T-cell (primary cell): ENCODE measurements at regions not wholly inside any gene's neighbourhood (a gene's known extent, or its start where the extent isn't known, plus 50 kb on each side); places are given as distances from the start of the nearest gene placed in this dataset.

Source experiments
- ATAC-seq, 4 experiments: fragments of 200-7000 bp in 3 of 4; fragments of 150-1000 bp in 1 of 4; cut with Tn5 transposase; replicated peaks in 1 of 4; 1 replicate in 3 of 4; 2 replicates in 1 of 4; pipeline ENCODE4 v1.10.0; 2021; ENCODE audit warnings: moderate library complexity in 3 of 4, mild to moderate bottlenecking in 2 of 4, moderate number of reproducible peaks in 1 of 4
- CTCF ChIA-PET, 2 donors: fragments of 300-600 bp; sonication (Branson Sonifier 250); formaldehyde crosslinking; loops; one replicate each; lab custom pipeline; 2022; ENCODE audit warnings: antibody characterized with exemption in 2 of 2; lab: Charles Lee
- POLR2A ChIA-PET, 2 donors: fragments of 300-600 bp; sonication (Branson Sonifier 250); formaldehyde crosslinking; loops; one replicate each; lab custom pipeline; 2022; ENCODE audit warnings: antibody characterized with exemption in 2 of 2; lab: Charles Lee
- DNase-seq, 35 experiments: peaks; one replicate each; pipeline versions ENCODE4 v3.0.0 to v3.0.0-alpha.2; 2013 to 2023
- H3K27ac ChIP-seq: one replicate; pipeline ENCODE4 v1.5.1; 2013; ENCODE audit warnings: low read length
- H3K27me3 ChIP-seq, 2 experiments: replicated peaks in 1 of 2; 1 replicate in 1 of 2; 2 replicates in 1 of 2; pipeline versions ENCODE4 v1.6.1 to v1.7.0; 2013; ENCODE audit warnings: low read length in 1 of 2, mixed read lengths in 1 of 2; ENCODE audit not compliant: control insufficient read depth in 2 of 2, insufficient read depth in 2 of 2; ENCODE audit errors: extremely low read depth in 1 of 2
- H3K36me3 ChIP-seq, 2 donors: 1 replicate in 1 of 2; 2 replicates in 1 of 2; pipeline versions ENCODE4 v1.6.1 to v1.7.0; 2013; ENCODE audit warnings: low read length in 1 of 2; ENCODE audit not compliant: control insufficient read depth in 2 of 2, insufficient read depth in 1 of 2; ENCODE audit errors: extremely low read depth in 1 of 2
- H3K4me1 ChIP-seq, 2 experiments: 1 replicate in 1 of 2; 2 replicates in 1 of 2; pipeline versions ENCODE4 v1.6.1 to v1.7.0; 2013; ENCODE audit warnings: low read length in 2 of 2, mixed read lengths in 1 of 2; ENCODE audit not compliant: insufficient read depth in 2 of 2, control insufficient read depth in 1 of 2; ENCODE audit errors: extremely low read depth in 1 of 2
- H3K4me3 ChIP-seq, 2 donors: 1 replicate in 1 of 2; 2 replicates in 1 of 2; pipeline versions ENCODE4 v1.5.1 to v1.7.0; 2013; ENCODE audit warnings: mild to moderate bottlenecking in 2 of 2, low read length in 1 of 2, moderate library complexity in 1 of 2; ENCODE audit not compliant: control insufficient read depth in 1 of 2; ENCODE audit errors: extremely low read depth in 1 of 2
- H3K9me3 ChIP-seq: 2 replicates; pipeline ENCODE4 v1.7.0; 2013
- H3K27ac Mint-ChIP-seq, 2 donors: one replicate each; pipeline ENCODE4 v1.8.0; 2020 to 2021; ENCODE audit warnings: mild to moderate bottlenecking in 2 of 2, mixed read lengths in 2 of 2
- H3K27me3 Mint-ChIP-seq, 2 donors: one replicate each; pipeline ENCODE4 v1.8.0; 2021 to 2022; ENCODE audit warnings: mixed read lengths in 2 of 2
- H3K36me3 Mint-ChIP-seq: one replicate; pipeline ENCODE4 v1.8.0; 2021; ENCODE audit warnings: mixed read lengths
- H3K4me1 Mint-ChIP-seq, 3 donors: one replicate each; pipeline ENCODE4 v1.8.0; 2020 to 2022; ENCODE audit warnings: mixed read lengths in 3 of 3, mild to moderate bottlenecking in 1 of 3
- H3K4me3 Mint-ChIP-seq, 3 donors: one replicate each; pipeline ENCODE4 v1.8.0; 2020 to 2022; ENCODE audit warnings: mild to moderate bottlenecking in 3 of 3, mixed read lengths in 3 of 3, moderate library complexity in 3 of 3
- H3K9me3 Mint-ChIP-seq, 3 donors: one replicate each; pipeline ENCODE4 v1.8.0; 2020 to 2022; ENCODE audit warnings: mixed read lengths in 3 of 3
- WGBS: methylation state at CpG from one replicate; pipeline ENCODE4 v1.1.5; 2013; ENCODE audit warnings: missing lambda C conversion rate; ENCODE audit not compliant: insufficient coverage; 5-methylcytosine and 5-hydroxymethylcytosine counted together

DNA sequence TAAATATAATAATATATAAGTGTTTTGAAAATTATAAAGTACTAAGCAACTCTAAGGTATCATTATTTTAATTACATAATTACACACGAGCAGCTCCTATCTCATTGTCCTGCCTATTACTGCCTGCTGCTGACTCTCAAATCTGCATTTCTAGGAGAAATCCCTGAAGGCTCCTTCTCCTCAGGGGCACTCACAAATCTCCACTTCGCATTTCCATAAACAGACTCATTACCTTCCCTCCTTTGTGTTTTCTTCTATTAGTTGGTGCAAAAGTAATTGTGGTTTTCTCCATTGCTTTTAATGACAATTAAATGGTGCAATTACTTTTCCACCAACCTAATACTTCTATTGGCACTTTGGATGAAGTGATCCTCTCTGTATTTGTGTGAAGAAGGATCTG, 135.0 kb upstream of the HNMT start:
- H3K36me3 ChIP-seq = no peaks in the 10 kb centered on the region
- H3K27me3 ChIP-seq = no peaks in the 10 kb centered on the region
- DNase-seq = no peak
- Mint-ChIP-seq H3K9me3 (no peaks in the 10 kb centered on the region), H3K4me3 (no peak overlapping the region), H3K4me1 (no peaks in the 10 kb centered on the region), H3K27me3 (peaks cover 7 to 20% of the 10 kb centered on the region in 2 donors), H3K27ac (no peak overlapping the region), H3K36me3 (no peaks in the 10 kb centered on the region)
- no peak overlapping the region for H3K4me3 ChIP-seq
- no peaks in the 10 kb centered on the region for H3K9me3 ChIP-seq
- ATAC-seq = no peak
- 33% methylated on average over 1 of the region's 2 CpGs for WGBS
- no peak overlapping the region for H3K27ac ChIP-seq
- ChIA-PET CTCF (interaction anchor here in 1 of 2 donors (0.5 kb wide), 1 partner anchor 69 kb away, joined by 3 read pairs; no protein-coding TSS in a partner anchor), POLR2A (no interaction called here)
- no peaks in the 10 kb centered on the region for H3K4me1 ChIP-seq

DNA sequence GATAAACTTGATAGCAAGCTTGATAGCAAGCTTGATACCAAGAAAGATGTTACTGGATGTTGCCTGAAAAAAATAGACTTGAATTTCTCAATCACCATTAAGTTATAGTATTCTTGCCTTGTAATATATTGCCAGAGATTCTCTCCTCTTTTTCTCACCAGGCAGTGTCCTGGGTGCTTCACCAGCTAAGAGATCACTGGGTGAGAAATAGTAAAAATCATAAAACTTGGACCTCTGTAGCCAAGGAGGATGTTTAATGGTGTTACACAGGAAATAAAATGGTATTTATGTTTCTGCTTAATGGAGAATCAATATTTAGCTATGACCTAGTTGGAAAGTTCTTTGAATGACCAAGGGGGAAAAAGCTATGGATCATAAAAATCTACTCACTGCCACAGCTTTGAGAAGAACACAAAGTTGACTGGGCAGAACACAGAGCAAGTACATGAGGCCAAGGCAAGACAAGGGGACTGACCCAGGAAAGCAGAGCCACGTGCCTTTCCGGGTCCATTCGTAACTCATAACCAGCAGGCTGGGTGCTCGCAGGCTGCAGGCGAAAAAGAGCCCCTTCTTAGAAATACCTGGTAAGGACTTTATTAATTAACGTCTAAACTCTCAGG, 129.4 kb upstream of the HNMT start:
- H3K27ac Mint-ChIP-seq = no peak overlapping the region
- no peak for ATAC-seq
- no peak overlapping the region for H3K4me3 Mint-ChIP-seq
- DNase-seq = no peak
- peaks cover 4 to 10% of the 10 kb centered on the region in 2 donors for H3K27me3 Mint-ChIP-seq
- CTCF ChIA-PET = interaction anchor here (0.7 kb wide), 2 partner anchors 10 to 27 kb away, joined by 3 read pairs; no protein-coding TSS in a partner anchor
- no peaks in the 10 kb centered on the region for H3K9me3 ChIP-seq
- no peaks in the 10 kb centered on the region for H3K4me1 ChIP-seq
- no peaks in the 10 kb centered on the region for H3K36me3 Mint-ChIP-seq
- H3K4me3 ChIP-seq = no peak overlapping the region
- H3K9me3 Mint-ChIP-seq = no peaks in the 10 kb centered on the region
- WGBS = no CpG with 5 or more reads among the region's 6 CpGs
- no peak overlapping the region for H3K27ac ChIP-seq
- POLR2A ChIA-PET = no interaction called here
- H3K36me3 ChIP-seq = no peaks in the 10 kb centered on the region
- H3K4me1 Mint-ChIP-seq = no peaks in the 10 kb centered on the region
- peaks cover 0 to 7% of the 10 kb centered on the region in 2 experiments for H3K27me3 ChIP-seq

GRCh38 chr2:137836671-137837070, 127.6 kb upstream of the HNMT start:
- DNase-seq (no peak), ATAC-seq (peak in 1 of 4 experiments; percentile 20)
- H3K27ac ChIP-seq = no peak overlapping the region
- no peak overlapping the region for H3K4me3 ChIP-seq
- Mint-ChIP-seq H3K36me3 (no peaks in the 10 kb centered on the region), H3K9me3 (no peaks in the 10 kb centered on the region), H3K4me1 (no peaks in the 10 kb centered on the region), H3K4me3 (no peak overlapping the region), H3K27me3 (peaks cover 4 to 6% of the 10 kb centered on the region in 2 donors), H3K27ac (no peak overlapping the region)
- no peaks in the 10 kb centered on the region for H3K36me3 ChIP-seq
- H3K27me3 ChIP-seq = peaks cover 0 to 7% of the 10 kb centered on the region in 2 experiments
- WGBS = 57% methylated on average over 1 of the region's 3 CpGs
- ChIA-PET POLR2A (no interaction called here), CTCF (interaction anchor here (0.8 to 1.6 kb wide), 3 partner anchors 12 to 1923 kb away, joined by 3 to 4 read pairs (median 4); no protein-coding TSS in a partner anchor)
- no peaks in the 10 kb centered on the region for H3K4me1 ChIP-seq
- H3K9me3 ChIP-seq = no peaks in the 10 kb centered on the region

GRCh38 chr2:137837830-137838229, 126.4 kb upstream of the HNMT start:
- Mint-ChIP-seq H3K27ac (no peak overlapping the region), H3K36me3 (no peaks in the 10 kb centered on the region), H3K9me3 (no peaks in the 10 kb centered on the region), H3K4me3 (no peak overlapping the region), H3K4me1 (no peaks in the 10 kb centered on the region), H3K27me3 (peaks cover 4% of the 10 kb centered on the region in 2 donors)
- Histone ChIP-seq H3K4me3 (no peak overlapping the region), H3K9me3 (no peaks in the 10 kb centered on the region), H3K4me1 (no peaks in the 10 kb centered on the region), H3K36me3 (no peaks in the 10 kb centered on the region), H3K27ac (no peak overlapping the region), H3K27me3 (peaks cover 0 to 7% of the 10 kb centered on the region in 2 experiments)
- ChIA-PET POLR2A (no interaction called here), CTCF (interaction anchor here (0.6 to 1.6 kb wide), 12 partner anchors 10 to 1924 kb away, joined by 3 to 11 read pairs (median 4); no protein-coding TSS in a partner anchor)
- ATAC-seq = no peak
- DNase-seq = no peak
- no CpG with 5 or more reads among the region's 4 CpGs for WGBS

DNA sequence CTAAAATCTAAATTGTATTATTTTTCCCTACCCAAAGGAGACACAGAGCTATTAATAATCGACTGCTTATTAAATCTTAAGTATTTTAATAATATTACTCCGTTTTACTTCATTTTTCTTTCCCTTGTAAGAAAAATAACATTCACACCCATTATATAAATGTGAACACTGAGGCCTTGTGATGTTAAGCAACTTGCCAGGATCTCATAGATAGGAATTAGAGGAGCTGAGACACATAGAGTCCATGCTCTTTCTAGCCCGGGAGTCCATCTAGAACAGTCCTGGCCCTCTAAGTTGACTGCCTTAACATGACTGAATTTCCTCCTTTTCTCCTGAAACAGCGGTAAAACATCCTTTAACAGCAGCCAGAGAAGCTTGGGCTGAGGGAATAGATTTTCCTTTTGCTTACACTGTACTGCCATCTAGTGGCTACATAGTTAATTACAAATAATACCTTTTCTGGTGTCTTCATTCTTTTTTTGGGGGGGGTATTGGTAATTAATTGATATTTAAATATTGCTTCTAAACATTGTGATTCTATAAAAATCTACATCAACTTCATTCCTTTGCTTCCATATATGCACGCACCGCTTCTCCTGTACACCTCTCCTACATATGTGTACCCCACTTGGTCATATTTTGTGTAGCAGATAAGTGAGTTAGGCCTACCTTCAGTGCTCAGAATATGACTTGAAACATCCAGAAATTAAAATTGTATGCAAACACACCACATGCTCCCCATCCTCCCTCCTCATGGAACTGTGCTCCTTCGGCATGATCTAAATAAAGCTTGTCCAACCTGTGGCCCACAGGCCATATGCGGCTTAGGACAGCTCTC, 125.8 kb upstream of the HNMT start:
- ChIA-PET POLR2A (no interaction called here), CTCF (interaction anchor here (0.5 to 1.6 kb wide), 15 partner anchors 10 to 1925 kb away, joined by 3 to 11 read pairs (median 3); no protein-coding TSS in a partner anchor)
- Mint-ChIP-seq H3K27me3 (peaks cover 4% of the 10 kb centered on the region in 2 donors), H3K27ac (no peak overlapping the region), H3K4me3 (no peak overlapping the region), H3K9me3 (no peaks in the 10 kb centered on the region), H3K36me3 (no peaks in the 10 kb centered on the region), H3K4me1 (no peaks in the 10 kb centered on the region)
- no peak overlapping the region for H3K4me3 ChIP-seq
- no peaks in the 10 kb centered on the region for H3K36me3 ChIP-seq
- ATAC-seq = peak in 1 of 4 experiments; percentile 48
- H3K27ac ChIP-seq = no peak overlapping the region
- H3K9me3 ChIP-seq = no peaks in the 10 kb centered on the region
- H3K27me3 ChIP-seq = peaks cover 0 to 7% of the 10 kb centered on the region in 2 experiments
- DNase-seq = peak in 2 of 35 experiments; percentile 5 to 49
- WGBS = no CpG with 5 or more reads among the region's 8 CpGs
- no peaks in the 10 kb centered on the region for H3K4me1 ChIP-seq

DNA sequence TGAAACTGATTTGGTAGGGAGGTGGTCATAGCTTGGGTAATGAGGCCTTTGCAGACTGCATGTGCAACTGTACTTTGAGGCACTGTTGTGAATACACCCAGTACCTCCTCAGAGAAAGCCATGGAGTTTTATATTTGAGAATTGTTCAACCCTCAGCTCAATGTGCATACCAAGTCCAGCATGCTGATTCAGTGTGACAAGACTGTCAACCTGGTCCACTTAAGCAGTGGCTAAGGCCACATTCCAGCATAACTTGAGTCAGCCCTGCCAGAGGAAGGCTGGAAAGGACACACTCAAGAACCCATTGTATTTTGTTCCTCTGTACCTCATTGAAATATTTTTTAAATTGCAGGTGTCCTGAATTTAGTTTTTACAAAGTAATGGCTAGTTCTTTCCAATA, 121.8 kb upstream of the HNMT start:
- Histone ChIP-seq H3K36me3 (no peaks in the 10 kb centered on the region), H3K27me3 (no peaks in the 10 kb centered on the region), H3K27ac (no peak overlapping the region), H3K4me3 (no peak overlapping the region), H3K9me3 (no peaks in the 10 kb centered on the region), H3K4me1 (no peaks in the 10 kb centered on the region)
- no peaks in the 10 kb centered on the region for H3K9me3 Mint-ChIP-seq
- no peak for DNase-seq
- no peak for ATAC-seq
- CTCF ChIA-PET = interaction anchor here in 1 of 2 donors (1.2 kb wide), 1 partner anchor 9 kb away, joined by 5 read pairs; no protein-coding TSS in a partner anchor
- no peaks in the 10 kb centered on the region for H3K4me1 Mint-ChIP-seq
- no peak overlapping the region for H3K4me3 Mint-ChIP-seq
- no peaks in the 10 kb centered on the region for H3K36me3 Mint-ChIP-seq
- POLR2A ChIA-PET = no interaction called here
- no peak overlapping the region for H3K27ac Mint-ChIP-seq
- H3K27me3 Mint-ChIP-seq = peaks cover 4% of the 10 kb centered on the region in 2 donors
